MCF 10A (cell line): ENCODE measurements at regions not wholly inside any gene's neighbourhood (a gene's known extent, or its start where the extent isn't known, plus 50 kb on each side); places are given as distances from the start of the nearest gene placed in this dataset.

Source experiments
- BruUV-seq: library from RNA; stranded (reverse); fragments of 400-500 nt; replicated peaks from 2 replicates; lab custom pipeline; 2021; lab: Mats Ljungman, UMichigan
- CTCF ChIA-PET: fragments of 300-600 bp; sonication (Branson Sonifier 250); formaldehyde crosslinking; extraction: SDS; loops from one replicate; lab custom pipeline; 2021; ENCODE audit warnings: antibody characterized with exemption, inconsistent platforms; lab: Yijun Ruan, JAX
- POLR2A ChIA-PET: fragments of 300-600, 350-650 bp; sonication (Branson Sonifier 250); formaldehyde crosslinking; extraction: SDS; loops from one replicate; lab custom pipeline; 2020; ENCODE audit warnings: antibody characterized with exemption, inconsistent platforms; lab: Yijun Ruan, JAX
- DNase-seq: peaks from one replicate; pipeline ENCODE4 v3.0.0-alpha.2; 2018; ENCODE audit not compliant: unreplicated experiment
- H3K27ac Mint-ChIP-seq: one replicate; pipeline ENCODE4 v1.8.0; 2022; ENCODE audit warnings: mild to moderate bottlenecking, low read depth, mixed read lengths; ENCODE audit not compliant: unreplicated experiment
- H3K27me3 Mint-ChIP-seq: one replicate; pipeline ENCODE4 v1.8.0; 2022; ENCODE audit warnings: mixed read lengths; ENCODE audit not compliant: insufficient read depth, unreplicated experiment
- H3K36me3 Mint-ChIP-seq: one replicate; pipeline ENCODE4 v1.8.0; 2022; ENCODE audit warnings: mild to moderate bottlenecking, moderate library complexity, mixed read lengths; ENCODE audit not compliant: insufficient read depth, unreplicated experiment
- H3K4me1 Mint-ChIP-seq: one replicate; pipeline ENCODE4 v1.8.0; 2022; ENCODE audit warnings: mixed read lengths; ENCODE audit not compliant: insufficient read depth, unreplicated experiment
- H3K4me3 Mint-ChIP-seq: one replicate; pipeline ENCODE4 v1.8.0; 2022; ENCODE audit warnings: mild to moderate bottlenecking, moderate library complexity, mixed read lengths; ENCODE audit not compliant: unreplicated experiment
- H3K9me3 Mint-ChIP-seq: one replicate; pipeline ENCODE4 v1.8.0; 2022; ENCODE audit warnings: mixed read lengths; ENCODE audit not compliant: unreplicated experiment
- intact Hi-C: fragments of 100-400 bp; cut with micrococcal nuclease; formaldehyde crosslinking; loops from 2 replicates; pipeline ENCODE4 v1.14.1; 2022
- TF ChIP-seq, protein P1 (sequence below): fragments of 200-600 bp; IDR thresholded peaks from one replicate; pipeline ENCODE4 v1.8.0; 2022; ENCODE audit warnings: antibody characterized with exemption, mild to moderate bottlenecking; ENCODE audit not compliant: unreplicated experiment

DNA sequence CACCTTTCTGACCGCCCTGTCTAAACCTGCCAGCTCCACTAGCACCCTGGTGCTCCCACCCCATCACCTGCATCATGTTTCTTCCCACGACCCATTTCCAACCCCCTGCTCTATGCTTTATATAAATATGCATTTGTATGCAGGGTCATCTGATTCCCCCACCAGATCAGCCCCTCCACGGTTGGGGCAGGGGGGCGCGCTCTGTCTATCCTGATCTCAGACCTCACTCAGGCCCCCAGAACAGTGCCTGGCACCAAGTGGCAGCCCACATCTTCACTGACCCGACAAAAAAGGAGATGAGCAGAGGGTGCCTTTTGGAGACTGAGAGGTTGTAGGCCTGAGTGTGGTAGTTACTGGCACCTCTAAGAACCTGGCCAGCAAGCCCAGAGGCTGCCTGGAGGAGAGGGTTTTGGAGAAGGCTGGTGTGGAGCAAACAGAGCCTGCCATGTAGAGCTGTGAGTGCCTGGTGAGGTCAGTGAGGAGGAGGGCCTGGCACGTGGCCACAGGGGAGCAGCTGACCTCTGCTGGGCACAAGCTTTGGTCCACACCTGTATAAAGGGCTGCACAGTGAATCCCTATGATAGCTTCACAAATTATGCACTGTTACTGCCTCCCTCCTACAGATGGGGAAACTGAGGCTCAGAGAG is 86.3 kb upstream of the RTL6 start:
- intact Hi-C loops: no loop called here
- POLR2A ChIA-PET: no interaction called here
- H3K27ac Mint-ChIP-seq: no peak overlapping the region
- BruUV-seq: no TSS peak
- peaks cover 11% of the 10 kb centered on the region for H3K4me1 Mint-ChIP-seq
- no peak overlapping the region for H3K4me3 Mint-ChIP-seq
- CTCF ChIA-PET: no interaction called here
- H3K36me3 Mint-ChIP-seq: no peaks in the 10 kb centered on the region
- TF ChIP-seq, protein P1, sequence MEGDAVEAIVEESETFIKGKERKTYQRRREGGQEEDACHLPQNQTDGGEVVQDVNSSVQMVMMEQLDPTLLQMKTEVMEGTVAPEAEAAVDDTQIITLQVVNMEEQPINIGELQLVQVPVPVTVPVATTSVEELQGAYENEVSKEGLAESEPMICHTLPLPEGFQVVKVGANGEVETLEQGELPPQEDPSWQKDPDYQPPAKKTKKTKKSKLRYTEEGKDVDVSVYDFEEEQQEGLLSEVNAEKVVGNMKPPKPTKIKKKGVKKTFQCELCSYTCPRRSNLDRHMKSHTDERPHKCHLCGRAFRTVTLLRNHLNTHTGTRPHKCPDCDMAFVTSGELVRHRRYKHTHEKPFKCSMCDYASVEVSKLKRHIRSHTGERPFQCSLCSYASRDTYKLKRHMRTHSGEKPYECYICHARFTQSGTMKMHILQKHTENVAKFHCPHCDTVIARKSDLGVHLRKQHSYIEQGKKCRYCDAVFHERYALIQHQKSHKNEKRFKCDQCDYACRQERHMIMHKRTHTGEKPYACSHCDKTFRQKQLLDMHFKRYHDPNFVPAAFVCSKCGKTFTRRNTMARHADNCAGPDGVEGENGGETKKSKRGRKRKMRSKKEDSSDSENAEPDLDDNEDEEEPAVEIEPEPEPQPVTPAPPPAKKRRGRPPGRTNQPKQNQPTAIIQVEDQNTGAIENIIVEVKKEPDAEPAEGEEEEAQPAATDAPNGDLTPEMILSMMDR: no peak
- H3K27me3 Mint-ChIP-seq: peaks cover 70% of the 10 kb centered on the region
- H3K9me3 Mint-ChIP-seq: no peaks in the 10 kb centered on the region
- no peak for DNase-seq

DNA sequence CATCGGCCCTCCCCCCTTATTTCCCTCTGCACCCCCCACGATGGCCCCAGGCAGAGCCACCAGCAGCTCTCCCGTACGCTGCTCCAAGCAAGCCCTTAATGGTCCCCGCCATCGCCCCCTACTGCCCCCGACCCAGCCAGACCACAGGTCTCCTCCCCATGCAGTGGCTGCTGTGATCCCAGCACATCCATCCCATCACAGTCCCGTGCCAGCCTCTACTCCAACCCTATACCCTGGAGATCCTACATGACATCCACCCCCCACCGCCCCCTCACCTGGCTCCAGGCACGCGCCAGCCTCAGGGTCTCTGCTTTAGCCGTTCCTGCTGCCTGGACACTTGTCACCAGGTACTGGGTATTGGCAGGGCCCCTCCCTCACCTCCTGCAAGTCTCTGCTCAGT is 85.8 kb upstream of the RTL6 start:
- TF ChIP-seq, protein P1: no peak
- intact Hi-C loops: no loop called here
- H3K36me3 Mint-ChIP-seq: no peaks in the 10 kb centered on the region
- H3K9me3 Mint-ChIP-seq: no peaks in the 10 kb centered on the region
- H3K27me3 Mint-ChIP-seq: peaks cover 75% of the 10 kb centered on the region
- ChIA-PET CTCF (no interaction called here), POLR2A (no interaction called here)
- H3K4me3 Mint-ChIP-seq: no peak overlapping the region
- DNase-seq: no peak
- H3K27ac Mint-ChIP-seq: no peak overlapping the region
- no TSS peak for BruUV-seq
- H3K4me1 Mint-ChIP-seq: peaks cover 11% of the 10 kb centered on the region

DNA sequence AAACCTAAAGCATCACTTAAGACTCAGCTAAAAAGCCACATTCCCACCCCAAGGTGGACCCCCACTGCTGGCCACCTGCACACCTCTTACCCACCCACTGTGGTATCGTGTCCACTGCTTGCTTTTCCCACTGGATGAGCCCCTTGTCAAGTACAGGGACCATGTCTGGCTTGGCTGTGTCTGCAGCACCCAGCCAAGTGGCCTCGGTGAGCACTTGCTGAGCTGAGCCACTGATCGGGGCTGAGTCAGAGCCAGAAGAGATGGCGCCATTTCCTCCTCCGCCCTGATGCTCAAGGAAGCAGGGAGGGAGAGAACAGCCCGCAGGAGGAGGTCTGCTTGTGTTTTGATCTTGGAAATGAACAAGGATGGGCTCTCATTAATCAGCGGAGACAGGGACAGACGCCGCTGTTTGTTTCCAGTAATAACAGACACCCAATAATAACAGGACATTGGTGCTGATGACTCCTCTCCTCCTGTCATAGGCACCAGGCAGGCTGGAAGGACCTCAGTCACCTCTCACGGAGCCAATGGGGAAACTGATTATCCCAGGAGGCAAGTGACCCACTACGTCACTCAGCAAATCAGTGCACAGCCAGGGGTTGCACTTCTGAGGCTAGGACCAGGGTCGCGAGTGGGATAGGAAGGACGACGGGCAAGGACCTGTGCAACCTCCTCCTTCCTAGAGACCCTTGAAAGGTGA is 85.2 kb upstream of the RTL6 start:
- peaks cover 81% of the 10 kb centered on the region for H3K27me3 Mint-ChIP-seq
- H3K27ac Mint-ChIP-seq: no peak overlapping the region
- TF ChIP-seq, protein P1: no peak
- no peaks in the 10 kb centered on the region for H3K9me3 Mint-ChIP-seq
- intact Hi-C loops: no loop called here
- POLR2A ChIA-PET: interaction anchor here (0.7 kb wide), 1 partner anchor 580 kb away, joined by 3 read pairs; the partner anchor contains the start of gene NUP50
- CTCF ChIA-PET: no interaction called here
- BruUV-seq: no TSS peak
- no peaks in the 10 kb centered on the region for H3K36me3 Mint-ChIP-seq
- peaks cover 11% of the 10 kb centered on the region for H3K4me1 Mint-ChIP-seq
- no peak overlapping the region for H3K4me3 Mint-ChIP-seq
- peak; percentile 33 for DNase-seq

DNA sequence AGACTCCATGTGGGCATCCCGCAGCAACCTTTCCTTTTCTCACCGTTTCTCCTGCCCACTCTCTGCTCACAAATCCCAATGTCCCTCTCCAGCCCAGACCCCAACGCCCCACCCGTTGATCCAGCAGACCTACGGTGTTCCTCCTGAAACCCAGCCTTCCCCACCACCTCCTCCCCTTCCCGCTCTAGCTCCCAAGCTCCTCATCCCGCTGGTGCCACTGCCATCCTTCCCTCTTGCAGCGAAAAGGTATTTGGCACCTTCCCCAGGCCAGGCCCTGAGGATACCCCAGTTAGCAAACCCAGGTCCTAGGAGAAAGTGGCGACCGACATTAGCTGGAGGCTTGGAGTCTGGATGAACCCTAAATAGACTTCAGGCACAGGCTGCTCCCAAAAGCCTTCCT is 84.0 kb upstream of the RTL6 start:
- no peaks in the 10 kb centered on the region for H3K9me3 Mint-ChIP-seq
- BruUV-seq: no TSS peak
- peaks cover 70% of the 10 kb centered on the region for H3K27me3 Mint-ChIP-seq
- peak overlapping the region; percentile 52 for H3K27ac Mint-ChIP-seq
- ChIA-PET CTCF (no interaction called here), POLR2A (no interaction called here)
- TF ChIP-seq, protein P1: no peak
- no peak overlapping the region for H3K4me3 Mint-ChIP-seq
- H3K4me1 Mint-ChIP-seq: peaks cover 4% of the 10 kb centered on the region
- no peak for DNase-seq
- no peaks in the 10 kb centered on the region for H3K36me3 Mint-ChIP-seq
- intact Hi-C loops: no loop called here
